Thyroid gland (tissue), 4 donors: ENCODE measurements at regions not wholly inside any gene's neighbourhood (a gene's known extent, or its start where the extent isn't known, plus 50 kb on each side); places are given as distances from the start of the nearest gene placed in this dataset.
A peak's percentile ranks its signal among the peaks of the same experiment; 100 is the strongest.

Experiments
- DNase-seq, 2 donors: peaks; one replicate each; pipeline ENCODE4 v3.0.0-alpha.2; 2019
- H3K27ac ChIP-seq, 3 donors: fragments of 200-600 bp; sonication (generic); 1 replicate in 2 of 3; 2 replicates in 1 of 3; pipeline ENCODE4 v1.5.1; 2016 to 2019; ENCODE audit warnings: mild to moderate bottlenecking in 1 of 3, moderate library complexity in 1 of 3
- H3K27me3 ChIP-seq: fragments of 200-600 bp; sonication (generic); one replicate; pipeline ENCODE4 v1.5.1; 2019
- H3K36me3 ChIP-seq, 2 donors: fragments of 200-600 bp; sonication (generic); one replicate each; pipeline ENCODE4 v1.5.1; 2016 to 2019
- H3K4me1 ChIP-seq, 2 donors: fragments of 200-600 bp; sonication (generic); one replicate each; pipeline ENCODE4 v1.5.1; 2017 to 2019
- H3K4me3 ChIP-seq, 3 donors: fragments of 200-600 bp; sonication (generic); replicated peaks in 1 of 3; 1 replicate in 2 of 3; 2 replicates in 1 of 3; pipeline ENCODE4 v1.5.1; 2016; ENCODE audit warnings: mild to moderate bottlenecking in 1 of 3
- H3K9me3 ChIP-seq: fragments of 200-600 bp; sonication (generic); one replicate; pipeline ENCODE4 v1.5.1; 2017
- CTCF ChIP-seq, 6 experiments: fragments of 200-600 bp in 3 of 6; fragments of 450-650 bp in 3 of 6; sonication (generic) in 3 of 6; IDR thresholded peaks; one replicate each; pipeline ENCODE4 v1.5.1; 2016 to 2019; ENCODE audit warnings: antibody characterized with exemption in 6 of 6, mild to moderate bottlenecking in 2 of 6, inconsistent platforms in 1 of 6, moderate library complexity in 1 of 6
- POLR2A ChIP-seq, 2 donors: fragments of 450-650 bp; IDR thresholded peaks; one replicate each; pipeline ENCODE4 v1.6.1; 2017; ENCODE audit warnings: antibody characterized with exemption in 2 of 2, mild to moderate bottlenecking in 2 of 2, moderate library complexity in 1 of 2
- WGBS, 2 donors: methylation state at CpG; one replicate each; pipeline ENCODE4 v1.1.5; 2017; 5-methylcytosine and 5-hydroxymethylcytosine counted together
- intact Hi-C: fragments of 100-400 bp; cut with DNase I; formaldehyde crosslinking; loops from one replicate; pipeline ENCODE4 v1.15.1; 2023

GRCh38 chrX:100512471-100512870 lies 72.3 kb upstream of the TNMD start:
- TF ChIP-seq POLR2A (IDR thresholded peaks at IDR 0.05) = no peak
- peak in 5 of 6 experiments; percentile 14 to 51 (median 42) for TF ChIP-seq CTCF (IDR thresholded peaks at IDR 0.05)
- H3K27me3 ChIP-seq = no peaks in the 10 kb centered on the region
- no peaks in the 10 kb centered on the region for H3K9me3 ChIP-seq
- intact Hi-C loops = no loop called here
- H3K4me3 ChIP-seq = no peak overlapping the region
- no peaks in the 10 kb centered on the region for H3K36me3 ChIP-seq
- WGBS, 2 donors = 38 to 55% methylated on average over 1 of the region's 1 CpG
- DNase-seq = no peak
- no peak overlapping the region for H3K27ac ChIP-seq
- no peaks in the 10 kb centered on the region for H3K4me1 ChIP-seq

DNA sequence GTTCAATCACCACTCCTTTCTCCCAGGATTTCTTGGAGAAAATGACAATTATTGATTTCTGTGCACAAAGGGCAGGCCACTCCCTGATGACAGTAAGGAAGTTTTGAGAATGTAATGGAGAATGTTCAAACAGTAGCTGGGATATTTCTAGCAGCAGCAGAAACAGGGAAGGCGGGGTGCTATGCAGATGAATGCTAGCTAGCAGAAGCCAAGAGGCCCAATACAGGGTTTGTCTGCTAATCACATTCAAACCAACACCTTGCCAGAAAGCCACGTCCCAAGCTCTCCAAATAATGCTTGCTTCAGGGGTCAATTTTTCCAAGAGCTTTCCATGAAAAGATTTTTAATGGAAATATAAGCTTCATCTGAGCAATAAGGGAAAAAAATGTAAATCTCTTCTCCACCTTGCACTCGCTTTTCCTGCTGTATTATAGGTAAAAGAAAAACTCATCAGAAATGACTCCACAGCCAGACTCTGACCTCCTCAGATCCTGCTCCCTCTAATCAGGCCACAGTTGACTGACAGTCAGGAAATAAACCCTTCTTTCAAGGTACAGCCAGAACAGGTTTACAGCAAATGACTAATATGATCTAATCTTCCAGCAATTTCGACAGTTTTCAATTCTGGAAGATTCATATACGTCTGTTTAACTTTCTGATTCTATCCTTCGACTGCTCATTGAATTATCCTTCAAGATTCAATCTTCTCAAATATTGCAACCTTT lies 84.7 kb upstream of the PCDH19 start:
- H3K4me1 ChIP-seq = no peaks in the 10 kb centered on the region
- DNase-seq = no peak

GRCh38 chrX:100491174-100491573 lies 81.1 kb upstream of the PCDH19 start:
- TF ChIP-seq CTCF (IDR thresholded peaks at IDR 0.05) (no peak), POLR2A (IDR thresholded peaks at IDR 0.05) (no peak)
- WGBS, 2 donors = 70 to 86% methylated on average over 1 of the region's 1 CpG

More for the DNA sequence above, 84.7 kb upstream of the PCDH19 start:
- 81 to 83% methylated on average over 6 of the region's 6 CpGs for WGBS, 2 donors
- intact Hi-C loops = no loop called here
- H3K4me3 ChIP-seq = no peak overlapping the region
- no peak overlapping the region for H3K27ac ChIP-seq
- TF ChIP-seq POLR2A (IDR thresholded peaks at IDR 0.05) (no peak), CTCF (IDR thresholded peaks at IDR 0.05) (no peak)
- no peaks in the 10 kb centered on the region for H3K36me3 ChIP-seq
- no peaks in the 10 kb centered on the region for H3K9me3 ChIP-seq
- no peaks in the 10 kb centered on the region for H3K27me3 ChIP-seq

DNA sequence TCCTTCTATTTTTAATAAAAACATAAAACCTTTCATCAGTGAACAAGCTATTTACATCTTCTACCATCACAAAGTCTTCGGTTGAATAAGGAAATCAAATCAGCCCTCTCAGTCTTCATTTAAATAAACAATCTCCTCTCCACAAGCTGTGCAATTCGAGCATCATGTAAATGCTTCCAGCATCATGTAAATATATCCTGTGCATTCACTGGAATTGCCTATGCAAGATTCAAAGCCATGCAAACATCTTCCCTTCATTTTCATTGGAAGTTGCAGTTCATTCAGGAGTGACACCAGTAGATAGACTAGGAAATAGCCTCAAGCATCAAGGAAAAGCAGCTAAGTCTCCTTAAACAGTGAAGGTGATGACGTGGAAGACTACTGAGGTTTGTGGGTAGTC lies 77.7 kb upstream of the PCDH19 start:
- intact Hi-C loops = no loop called here
- H3K4me3 ChIP-seq = no peak overlapping the region
- no peaks in the 10 kb centered on the region for H3K4me1 ChIP-seq
- no peak overlapping the region for H3K27ac ChIP-seq
- no peak for DNase-seq
- 63 to 69% methylated on average over 3 of the region's 3 CpGs for WGBS, 2 donors
- TF ChIP-seq CTCF (IDR thresholded peaks at IDR 0.05) = no peak
- no peak for TF ChIP-seq POLR2A (IDR thresholded peaks at IDR 0.05)
- no peaks in the 10 kb centered on the region for H3K9me3 ChIP-seq
- H3K36me3 ChIP-seq = no peaks in the 10 kb centered on the region
- no peaks in the 10 kb centered on the region for H3K27me3 ChIP-seq

More at GRCh38 chrX:100491174-100491573, 81.1 kb upstream of the PCDH19 start:
- intact Hi-C loops = no loop called here
- Histone ChIP-seq H3K36me3 (no peaks in the 10 kb centered on the region), H3K4me1 (no peaks in the 10 kb centered on the region), H3K4me3 (no peak overlapping the region), H3K27me3 (no peaks in the 10 kb centered on the region), H3K27ac (no peak overlapping the region), H3K9me3 (no peaks in the 10 kb centered on the region)
- DNase-seq = no peak

DNA sequence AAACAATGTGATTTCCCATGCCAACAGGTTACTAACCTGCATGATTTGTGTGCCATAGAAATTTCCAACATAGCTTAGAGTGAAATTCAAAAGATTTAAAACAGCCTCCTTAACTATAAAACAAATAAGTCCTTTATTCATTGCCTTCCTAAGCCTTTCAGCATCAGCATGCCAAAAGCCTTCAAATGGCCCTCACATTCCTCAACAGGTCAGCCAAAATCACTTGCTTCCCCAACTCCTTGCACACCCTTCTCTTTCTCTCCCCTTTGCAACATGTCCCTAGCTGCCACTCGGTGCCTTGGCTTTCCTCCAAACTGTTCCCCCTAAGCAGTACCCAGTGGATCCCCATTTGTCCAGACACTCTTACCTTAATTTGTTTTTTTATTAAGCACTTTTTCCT lies 74.9 kb upstream of the PCDH19 start:
- Histone ChIP-seq H3K4me1 (no peaks in the 10 kb centered on the region), H3K27ac (no peak overlapping the region), H3K4me3 (no peak overlapping the region), H3K27me3 (no peaks in the 10 kb centered on the region), H3K9me3 (no peaks in the 10 kb centered on the region), H3K36me3 (no peaks in the 10 kb centered on the region)
- intact Hi-C loops = no loop called here
- DNase-seq = no peak
- 29 to 56% methylated on average over 1 of the region's 1 CpG for WGBS, 2 donors
- TF ChIP-seq POLR2A (IDR thresholded peaks at IDR 0.05) = no peak
- no peak for TF ChIP-seq CTCF (IDR thresholded peaks at IDR 0.05)
